ENCODE measurements at regions not wholly inside any gene's neighbourhood (a gene's known extent, or its start where the extent isn't known, plus 50 kb on each side); places are given as distances from the start of the nearest gene placed in this dataset.

DNA sequence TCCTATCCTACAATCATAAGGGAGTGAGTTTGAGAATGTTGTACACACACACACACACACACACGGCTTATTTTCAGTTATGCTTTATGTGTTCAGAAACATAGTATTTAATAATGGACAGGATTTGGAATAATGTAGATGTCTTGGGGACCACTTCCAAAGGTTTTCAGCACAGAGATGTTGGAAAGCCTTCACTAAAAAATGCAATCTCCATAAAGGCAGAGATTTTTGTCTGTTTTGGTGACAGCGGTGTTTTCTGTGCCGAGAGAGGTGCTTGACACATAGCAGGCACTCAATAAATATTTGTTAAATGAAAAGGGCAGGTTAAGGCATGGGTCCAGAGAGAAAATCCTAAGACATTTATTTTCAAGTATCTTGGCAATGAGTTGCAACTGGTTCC lies 428.2 kb upstream of the RGMA start:
- Mint-ChIP-seq H3K36me3 (ENCODE audit: low read depth) (no peaks in the 10 kb centered on the region), H3K27me3 (ENCODE audit: low read depth, poor library complexity) (peaks cover 12% of the 10 kb centered on the region), H3K4me1 (no peaks in the 10 kb centered on the region), H3K4me3 (no peak overlapping the region), H3K9me3 (no peaks in the 10 kb centered on the region), H3K27ac (no peak overlapping the region)
- DNase-seq, result no peak
- TF ChIP-seq, protein P1, sequence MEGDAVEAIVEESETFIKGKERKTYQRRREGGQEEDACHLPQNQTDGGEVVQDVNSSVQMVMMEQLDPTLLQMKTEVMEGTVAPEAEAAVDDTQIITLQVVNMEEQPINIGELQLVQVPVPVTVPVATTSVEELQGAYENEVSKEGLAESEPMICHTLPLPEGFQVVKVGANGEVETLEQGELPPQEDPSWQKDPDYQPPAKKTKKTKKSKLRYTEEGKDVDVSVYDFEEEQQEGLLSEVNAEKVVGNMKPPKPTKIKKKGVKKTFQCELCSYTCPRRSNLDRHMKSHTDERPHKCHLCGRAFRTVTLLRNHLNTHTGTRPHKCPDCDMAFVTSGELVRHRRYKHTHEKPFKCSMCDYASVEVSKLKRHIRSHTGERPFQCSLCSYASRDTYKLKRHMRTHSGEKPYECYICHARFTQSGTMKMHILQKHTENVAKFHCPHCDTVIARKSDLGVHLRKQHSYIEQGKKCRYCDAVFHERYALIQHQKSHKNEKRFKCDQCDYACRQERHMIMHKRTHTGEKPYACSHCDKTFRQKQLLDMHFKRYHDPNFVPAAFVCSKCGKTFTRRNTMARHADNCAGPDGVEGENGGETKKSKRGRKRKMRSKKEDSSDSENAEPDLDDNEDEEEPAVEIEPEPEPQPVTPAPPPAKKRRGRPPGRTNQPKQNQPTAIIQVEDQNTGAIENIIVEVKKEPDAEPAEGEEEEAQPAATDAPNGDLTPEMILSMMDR (IDR thresholded peaks at IDR 0.05), result no peak

DNA sequence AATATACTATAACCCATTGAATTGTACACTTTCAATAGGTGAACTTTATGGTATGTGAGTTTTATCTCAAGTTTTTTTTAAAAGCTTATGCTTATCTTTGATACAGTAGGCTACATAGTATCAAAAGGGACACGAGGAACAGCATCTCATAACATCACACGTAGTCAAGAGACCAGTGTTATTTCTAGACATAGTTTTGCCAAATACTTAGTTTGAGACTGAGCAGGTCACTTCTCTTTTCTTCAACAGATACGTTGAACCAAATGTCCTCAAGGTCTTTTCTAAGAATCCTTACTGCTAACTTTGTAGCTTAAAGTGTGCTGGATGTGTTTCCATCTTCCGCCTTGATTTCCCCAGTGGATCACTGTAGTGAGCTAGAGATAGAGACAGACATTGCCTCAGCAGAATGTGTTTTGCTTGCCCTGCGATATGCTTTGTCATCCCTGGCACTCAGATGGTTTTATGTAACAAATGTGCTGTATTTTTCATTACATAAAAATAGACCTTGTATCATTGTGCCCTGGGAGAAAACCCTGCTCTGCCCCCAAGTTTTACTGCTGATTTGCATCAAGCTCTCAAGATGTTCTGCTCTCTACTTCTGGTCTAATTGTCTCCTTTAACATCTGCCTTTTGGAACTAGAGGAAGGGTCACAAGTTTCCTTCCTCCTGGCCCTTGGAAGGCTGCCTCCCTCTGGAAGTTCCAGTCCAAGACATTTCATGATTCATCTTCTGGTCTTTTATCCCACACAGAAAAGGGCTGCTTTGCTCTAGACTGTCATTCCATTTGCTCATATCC lies 426.4 kb upstream of the RGMA start:
- TF ChIP-seq, protein P1 (IDR thresholded peaks at IDR 0.05), result no peak
- H3K9me3 Mint-ChIP-seq, result no peaks in the 10 kb centered on the region
- no peak overlapping the region for H3K4me3 Mint-ChIP-seq
- H3K4me1 Mint-ChIP-seq, result no peaks in the 10 kb centered on the region
- H3K36me3 Mint-ChIP-seq (ENCODE audit: low read depth), result no peaks in the 10 kb centered on the region
- no peak overlapping the region for H3K27ac Mint-ChIP-seq
- peaks cover 9% of the 10 kb centered on the region for H3K27me3 Mint-ChIP-seq (ENCODE audit: low read depth, poor library complexity)
- no peak for DNase-seq

DNA sequence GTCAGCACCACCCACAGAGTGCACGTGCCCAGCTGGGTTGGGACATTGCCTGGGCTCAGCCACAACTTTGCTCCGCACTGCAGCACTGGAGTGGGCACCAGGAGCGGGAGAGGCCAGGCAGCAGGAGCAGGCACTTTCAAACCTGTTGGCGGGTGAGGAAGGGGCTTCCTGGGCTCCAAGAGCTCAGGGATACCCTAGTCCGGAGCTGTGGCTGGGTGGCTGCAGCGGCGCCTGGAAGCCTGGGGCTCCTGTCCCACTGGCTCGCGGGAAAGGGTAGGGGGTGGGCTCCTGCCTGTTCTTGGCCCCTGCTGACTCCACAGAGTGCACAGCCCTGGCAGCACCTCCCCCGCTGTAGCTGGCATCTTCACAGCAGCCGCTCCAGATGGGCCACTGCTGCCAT lies 417.6 kb upstream of the RGMA start:
- TF ChIP-seq, protein P1 (IDR thresholded peaks at IDR 0.05), result no peak
- Mint-ChIP-seq H3K27ac (no peak overlapping the region), H3K36me3 (ENCODE audit: low read depth) (no peaks in the 10 kb centered on the region)

DNA sequence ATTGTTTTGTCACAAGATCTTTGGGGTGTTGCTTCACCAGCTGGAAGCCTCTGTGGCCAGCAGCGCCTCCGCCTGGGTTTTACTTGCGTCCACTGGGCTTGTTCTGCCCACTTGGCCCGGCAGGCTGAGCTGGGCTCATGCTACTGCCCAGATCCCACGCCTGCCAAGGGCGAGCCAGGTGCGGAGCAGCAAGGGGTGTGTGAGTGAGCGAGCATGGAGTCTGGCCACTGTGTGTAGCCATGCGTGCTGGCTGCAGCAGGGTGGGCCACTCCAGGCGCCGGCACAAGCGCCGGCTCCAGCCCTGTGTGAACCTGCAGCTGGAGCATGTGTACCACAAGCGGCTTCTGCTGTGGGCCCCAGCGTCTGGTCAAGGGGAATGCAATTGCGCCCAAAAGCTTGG lies 416.5 kb upstream of the RGMA start:
- no peak overlapping the region for H3K4me3 Mint-ChIP-seq
- no peak overlapping the region for H3K27ac Mint-ChIP-seq
- TF ChIP-seq, protein P1 (IDR thresholded peaks at IDR 0.05), result no peak
- no peak for DNase-seq
- peaks cover 4% of the 10 kb centered on the region for H3K9me3 Mint-ChIP-seq
- H3K27me3 Mint-ChIP-seq (ENCODE audit: low read depth, poor library complexity), result peaks cover 3% of the 10 kb centered on the region
- H3K36me3 Mint-ChIP-seq (ENCODE audit: low read depth), result no peaks in the 10 kb centered on the region
- H3K4me1 Mint-ChIP-seq, result no peaks in the 10 kb centered on the region

More for the DNA sequence above, 417.6 kb upstream of the RGMA start:
- H3K9me3 Mint-ChIP-seq, result peaks cover 4% of the 10 kb centered on the region
- H3K27me3 Mint-ChIP-seq (ENCODE audit: low read depth, poor library complexity), result peaks cover 3% of the 10 kb centered on the region
- H3K4me1 Mint-ChIP-seq, result no peaks in the 10 kb centered on the region
- H3K4me3 Mint-ChIP-seq, result no peak overlapping the region
- no peak for DNase-seq

DNA sequence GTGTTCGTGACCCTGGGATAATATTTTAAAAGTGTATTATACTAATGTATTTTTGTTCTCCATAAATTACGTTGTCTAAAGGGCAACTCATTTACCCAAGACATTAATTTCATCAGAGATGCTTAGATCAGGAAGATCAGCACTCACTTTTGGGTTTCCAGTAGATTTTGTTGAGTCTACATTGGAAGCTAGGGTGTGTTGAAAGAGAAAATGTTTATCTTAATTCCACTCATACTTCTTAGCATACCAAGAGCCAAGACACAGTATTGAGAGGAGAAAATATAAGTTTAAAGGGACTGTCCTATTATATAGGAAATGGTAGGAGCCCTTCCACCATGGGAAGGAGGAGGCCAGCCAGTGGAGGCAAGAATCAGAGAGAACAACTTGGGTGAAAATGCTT lies 412.9 kb upstream of the RGMA start:
- Mint-ChIP-seq H3K9me3 (no peaks in the 10 kb centered on the region), H3K27me3 (ENCODE audit: low read depth, poor library complexity) (peaks cover 2% of the 10 kb centered on the region), H3K4me1 (no peaks in the 10 kb centered on the region), H3K27ac (no peak overlapping the region), H3K36me3 (ENCODE audit: low read depth) (no peaks in the 10 kb centered on the region), H3K4me3 (no peak overlapping the region)
- DNase-seq, result no peak
- TF ChIP-seq, protein P1 (IDR thresholded peaks at IDR 0.05), result no peak

DNA sequence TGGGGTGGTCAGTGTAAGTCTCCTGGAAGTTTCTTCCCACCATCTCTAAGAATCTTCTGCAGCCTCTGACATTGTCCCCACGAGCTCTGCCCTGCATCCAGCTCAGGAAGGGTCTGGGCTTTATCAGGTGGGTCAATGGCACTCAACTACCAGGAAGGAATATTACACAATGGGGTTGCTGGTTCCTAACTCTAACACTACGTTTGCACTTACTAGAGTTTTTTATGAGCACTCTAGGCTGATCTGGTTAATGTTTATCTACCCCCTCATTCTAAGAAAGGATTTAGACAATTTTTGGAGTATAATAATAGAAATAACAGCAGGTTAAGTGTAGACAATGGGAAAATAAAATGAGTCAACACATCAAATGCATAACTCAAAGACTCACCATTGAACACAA lies 411.1 kb upstream of the RGMA start:
- H3K27me3 Mint-ChIP-seq (ENCODE audit: low read depth, poor library complexity), result peaks cover 2% of the 10 kb centered on the region
- H3K4me3 Mint-ChIP-seq, result no peak overlapping the region
- no peaks in the 10 kb centered on the region for H3K36me3 Mint-ChIP-seq (ENCODE audit: low read depth)
- H3K4me1 Mint-ChIP-seq, result no peaks in the 10 kb centered on the region
- H3K9me3 Mint-ChIP-seq, result no peaks in the 10 kb centered on the region
- no peak for DNase-seq
- H3K27ac Mint-ChIP-seq, result no peak overlapping the region
- TF ChIP-seq, protein P1 (IDR thresholded peaks at IDR 0.05), result no peak

Measured in nephron progenitor cell (in vitro differentiated cells).